ENCODE measurements at regions not wholly inside any gene's neighbourhood (a gene's known extent, or its start where the extent isn't known, plus 50 kb on each side); places are given as distances from the start of the nearest gene placed in this dataset.

DNA sequence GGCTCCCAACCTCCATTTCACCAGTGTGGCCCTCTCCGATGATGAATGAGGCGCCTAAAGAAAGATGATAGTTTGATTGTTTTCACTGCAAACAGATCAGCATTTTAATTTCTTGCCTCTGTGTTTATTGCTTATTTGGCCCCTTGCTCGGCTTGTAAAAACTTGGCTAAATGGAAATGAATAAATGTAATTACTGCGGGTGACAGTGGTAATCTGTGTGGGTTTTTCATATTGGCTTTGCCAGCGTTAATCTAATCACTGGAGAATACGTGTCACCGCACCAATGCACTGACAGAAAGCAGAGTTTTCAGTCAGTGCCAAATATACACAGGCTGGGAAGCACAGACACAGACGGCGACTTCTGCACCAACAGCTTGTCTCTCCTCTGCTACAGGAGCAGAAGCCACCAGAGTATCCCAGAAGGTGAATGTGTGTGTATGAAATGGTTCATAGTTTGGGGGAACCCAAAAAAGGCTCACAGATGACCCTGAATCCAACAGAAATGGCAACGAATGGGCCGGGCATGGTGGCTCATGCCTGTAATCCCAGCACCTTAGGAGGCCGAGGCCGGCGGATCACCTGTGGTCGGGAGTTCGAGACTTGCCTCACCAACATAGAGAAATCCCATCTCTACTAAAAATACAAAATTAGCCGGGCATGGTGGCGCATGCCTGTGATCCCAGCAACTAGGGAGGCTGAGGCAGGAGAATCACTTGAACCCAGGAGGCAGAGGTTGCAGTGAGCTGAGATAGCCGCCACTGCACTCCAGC lies 534.0 kb downstream of the PKHD1 start:
- TF ChIP-seq SUZ12 (IDR thresholded peaks at IDR 0.05): no peak
- TF ChIP-seq SP1 (IDR thresholded peaks at IDR 0.05): no peak
- no peak for TF ChIP-seq FOXM1 (IDR thresholded peaks at IDR 0.05; ENCODE audit: borderline replicate concordance)
- TF ChIP-seq FOXK2 (IDR thresholded peaks at IDR 0.05): no peak
- no peak for TF ChIP-seq CTBP1 (IDR thresholded peaks at IDR 0.05; ENCODE audit: borderline replicate concordance)
